HUES6 (cell line): ENCODE measurements at regions not wholly inside any gene's neighbourhood (a gene's known extent, or its start where the extent isn't known, plus 50 kb on each side); places are given as distances from the start of the nearest gene placed in this dataset.

Experiments
- H3K27ac ChIP-seq: 2 replicates; pipeline ENCODE4 v1.7.0; 2013; ENCODE audit warnings: low read depth, mild to moderate bottlenecking, low read length, inconsistent platforms
- H3K27me3 ChIP-seq: 2 replicates; pipeline ENCODE4 v1.6.1; 2013; ENCODE audit warnings: low read length; ENCODE audit not compliant: control insufficient read depth, insufficient read depth
- H3K36me3 ChIP-seq: 2 replicates; pipeline ENCODE4 v1.6.1; 2013; ENCODE audit warnings: low read length; ENCODE audit not compliant: control insufficient read depth, insufficient read depth
- H3K4me1 ChIP-seq: 2 replicates; pipeline ENCODE4 v1.6.1; 2013; ENCODE audit warnings: low read length; ENCODE audit not compliant: control insufficient read depth, insufficient read depth
- H3K4me3 ChIP-seq: 2 replicates; pipeline ENCODE4 v1.5.1; 2013; ENCODE audit warnings: low read depth, low read length
- H3K9ac ChIP-seq: one replicate; pipeline ENCODE4 v1.6.1; 2013; ENCODE audit warnings: mild to moderate bottlenecking, low read length
- H3K9me3 ChIP-seq: 2 replicates; pipeline ENCODE4 v1.6.1; 2013; ENCODE audit warnings: low read depth, low read length; ENCODE audit not compliant: control insufficient read depth, insufficient read depth

DNA sequence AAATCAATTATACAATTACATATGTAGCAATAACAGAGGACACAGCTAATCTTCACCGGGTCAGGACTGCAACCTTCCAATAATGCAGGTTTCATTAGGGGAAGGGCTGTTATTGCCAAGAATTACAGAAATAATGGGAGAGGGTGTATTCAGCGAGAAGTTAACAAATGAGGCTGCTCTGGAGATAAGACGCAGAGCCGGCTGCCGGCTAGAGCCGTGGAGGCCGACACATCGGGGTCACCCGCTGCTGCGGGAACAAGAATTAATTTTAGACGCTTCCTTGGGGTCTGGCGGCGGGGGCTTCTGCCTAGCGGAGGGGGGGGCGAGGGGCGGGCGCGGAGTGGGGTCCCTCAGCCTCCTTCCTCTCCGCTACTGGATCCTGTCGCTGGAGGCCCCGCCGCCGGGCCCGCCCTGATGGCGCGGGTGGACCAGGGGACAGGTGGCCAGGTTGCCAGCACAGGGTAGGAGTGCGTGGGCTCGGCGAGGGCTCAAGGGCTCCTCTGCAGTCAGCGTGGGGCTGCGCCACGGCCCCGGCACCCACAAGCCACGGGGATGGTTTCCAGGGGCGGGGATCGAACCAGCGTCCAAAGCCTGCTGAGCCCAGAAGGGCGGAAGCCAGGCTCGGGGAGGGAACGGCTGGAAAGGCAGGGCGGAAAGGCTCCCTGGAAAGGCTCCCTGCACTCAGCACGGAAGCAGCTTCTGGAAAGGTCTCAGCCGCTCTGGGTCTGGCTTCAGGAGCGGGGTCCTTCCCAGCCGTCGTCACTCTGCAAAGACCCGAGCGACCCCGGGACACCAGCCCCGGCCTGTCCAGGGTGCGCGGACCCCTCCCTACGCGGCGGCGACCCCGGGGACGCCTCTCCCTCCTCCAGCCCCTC lies 113.8 kb upstream of the NKX1-1 start:
- Histone ChIP-seq H3K9ac (no peak overlapping the region), H3K4me3 (peak overlapping the region; percentile 30; the same call in 1 of the 2 replicates), H3K4me1 (no peaks in the 10 kb centered on the region), H3K27me3 (peaks cover 60% of the 10 kb centered on the region), H3K36me3 (no peaks in the 10 kb centered on the region), H3K9me3 (no peaks in the 10 kb centered on the region), H3K27ac (no peak overlapping the region)

- Histone ChIP-seq H3K4me3 (no peak overlapping the region), H3K27me3 (peaks cover 53% of the 10 kb centered on the region), H3K36me3 (no peaks in the 10 kb centered on the region), H3K4me1 (no peaks in the 10 kb centered on the region), H3K27ac (no peak overlapping the region), H3K9ac (no peak overlapping the region), H3K9me3 (no peaks in the 10 kb centered on the region; the same call in 1 of the 2 replicates)
Measured at GRCh38 chr4:1518997-1519700, 112.9 kb upstream of the NKX1-1 start.

GRCh38 chr4:1517592-1518411 lies 111.6 kb upstream of the NKX1-1 start:
- Histone ChIP-seq H3K27me3 (peaks cover 48% of the 10 kb centered on the region), H3K36me3 (no peaks in the 10 kb centered on the region), H3K9me3 (no peaks in the 10 kb centered on the region; the same call in 1 of the 2 replicates), H3K4me1 (no peaks in the 10 kb centered on the region), H3K4me3 (no peak overlapping the region), H3K9ac (no peak overlapping the region), H3K27ac (no peak overlapping the region)

GRCh38 chr4:1516881-1517480 lies 110.7 kb upstream of the NKX1-1 start:
- H3K9me3 ChIP-seq: no peaks in the 10 kb centered on the region; the same call in 1 of the 2 replicates
- H3K9ac ChIP-seq: no peak overlapping the region
- no peaks in the 10 kb centered on the region for H3K36me3 ChIP-seq
- H3K27me3 ChIP-seq: peaks cover 40% of the 10 kb centered on the region
- H3K4me1 ChIP-seq: no peaks in the 10 kb centered on the region
- H3K27ac ChIP-seq: no peak overlapping the region
- H3K4me3 ChIP-seq: no peak overlapping the region

DNA sequence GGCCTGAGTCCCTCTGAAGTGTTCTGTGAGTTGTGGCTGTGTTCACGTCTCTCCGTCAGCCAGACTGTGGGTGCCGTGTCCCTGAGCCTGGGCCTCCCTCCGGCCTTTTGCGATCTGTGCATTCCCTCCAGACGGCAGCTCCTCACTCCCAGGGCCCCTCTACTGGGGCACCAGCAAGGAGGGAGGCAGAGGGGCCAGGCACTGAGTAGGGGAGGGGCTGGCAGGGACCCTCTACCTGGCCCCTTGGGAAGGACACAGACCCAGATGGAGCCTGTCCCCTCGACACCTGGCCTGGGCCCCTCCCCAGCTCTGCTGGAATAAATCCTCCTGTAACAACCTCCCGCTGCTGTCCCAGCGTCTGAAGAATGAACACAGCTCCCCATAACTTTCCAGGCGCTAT lies 110.0 kb upstream of the NKX1-1 start:
- H3K9ac ChIP-seq: no peak overlapping the region
- H3K36me3 ChIP-seq: no peaks in the 10 kb centered on the region
- H3K27ac ChIP-seq: no peak overlapping the region
- no peaks in the 10 kb centered on the region; the same call in 1 of the 2 replicates for H3K9me3 ChIP-seq
- no peaks in the 10 kb centered on the region for H3K4me1 ChIP-seq
- peaks cover 33% of the 10 kb centered on the region for H3K27me3 ChIP-seq
- H3K4me3 ChIP-seq: no peak overlapping the region

GRCh38 chr4:1515763-1516162 lies 109.5 kb upstream of the NKX1-1 start:
- Histone ChIP-seq H3K27ac (no peak overlapping the region), H3K9ac (no peak overlapping the region), H3K4me1 (no peaks in the 10 kb centered on the region), H3K36me3 (no peaks in the 10 kb centered on the region), H3K9me3 (no peaks in the 10 kb centered on the region; the same call in 1 of the 2 replicates), H3K27me3 (peaks cover 31% of the 10 kb centered on the region; the same call in 1 of the 2 replicates), H3K4me3 (no peak overlapping the region)

- H3K4me3 ChIP-seq: no peak overlapping the region
- no peaks in the 10 kb centered on the region for H3K36me3 ChIP-seq
- no peaks in the 10 kb centered on the region for H3K4me1 ChIP-seq
- H3K27me3 ChIP-seq: peaks cover 31% of the 10 kb centered on the region; the same call in 1 of the 2 replicates
- no peaks in the 10 kb centered on the region; the same call in 1 of the 2 replicates for H3K9me3 ChIP-seq
- no peak overlapping the region for H3K9ac ChIP-seq
- H3K27ac ChIP-seq: no peak overlapping the region
Measured at GRCh38 chr4:1515156-1515555, 108.9 kb upstream of the NKX1-1 start.

DNA sequence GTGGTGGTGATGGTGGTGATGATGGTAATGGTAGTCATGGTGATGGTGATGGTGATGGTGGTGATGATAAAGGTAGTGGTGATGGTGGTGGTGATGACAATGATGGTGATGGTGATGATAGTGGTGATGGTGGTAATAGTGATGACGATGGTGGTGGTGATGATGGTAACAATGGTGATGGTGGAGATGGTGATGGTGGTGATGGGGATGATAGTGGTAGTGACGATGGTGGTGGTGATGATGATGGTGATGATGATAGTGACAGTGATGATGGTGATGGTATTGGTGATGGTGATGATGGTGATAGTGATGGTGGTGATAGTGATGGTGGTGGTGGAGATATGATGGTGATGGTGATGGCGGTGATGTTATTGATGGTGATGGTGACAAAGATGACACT lies 108.4 kb upstream of the NKX1-1 start:
- H3K36me3 ChIP-seq: no peaks in the 10 kb centered on the region
- peaks cover 31% of the 10 kb centered on the region; the same call in 1 of the 2 replicates for H3K27me3 ChIP-seq
- H3K27ac ChIP-seq: no peak overlapping the region
- H3K4me1 ChIP-seq: no peaks in the 10 kb centered on the region
- no peaks in the 10 kb centered on the region; the same call in 1 of the 2 replicates for H3K9me3 ChIP-seq
- no peak overlapping the region for H3K4me3 ChIP-seq
- H3K9ac ChIP-seq: no peak overlapping the region

DNA sequence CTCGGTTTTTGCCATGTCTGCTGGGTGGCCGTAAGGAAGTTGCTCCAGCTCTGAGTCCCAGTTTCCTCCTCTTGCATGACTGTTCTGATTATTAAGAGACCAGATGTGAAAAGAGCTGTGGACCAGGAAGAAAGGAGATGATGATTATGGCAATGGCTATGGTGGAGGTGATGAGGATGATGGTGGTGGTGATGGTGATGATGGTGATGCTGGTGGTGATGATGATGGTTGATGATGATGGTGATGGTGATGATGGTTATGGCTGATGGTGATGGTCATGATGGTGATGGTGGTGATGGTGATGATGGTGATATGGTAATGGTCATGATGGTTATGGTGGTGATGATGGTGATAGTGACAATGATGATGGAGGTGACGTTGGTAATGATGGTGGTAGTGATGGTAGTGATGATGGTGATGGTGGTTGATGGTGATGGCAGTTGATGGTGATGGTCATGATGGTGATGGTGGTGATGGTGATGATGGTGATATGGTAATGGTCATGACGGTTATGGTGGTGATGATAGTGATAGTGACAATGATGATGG lies 107.8 kb upstream of the NKX1-1 start:
- no peak overlapping the region for H3K4me3 ChIP-seq
- H3K36me3 ChIP-seq: no peaks in the 10 kb centered on the region
- H3K9me3 ChIP-seq: no peaks in the 10 kb centered on the region; the same call in 1 of the 2 replicates
- no peak overlapping the region for H3K27ac ChIP-seq
- no peak overlapping the region for H3K9ac ChIP-seq
- H3K27me3 ChIP-seq: peaks cover 36% of the 10 kb centered on the region; the same call in 1 of the 2 replicates
- no peaks in the 10 kb centered on the region for H3K4me1 ChIP-seq
